T-helper 1 cell (primary cell): ENCODE measurements at regions not wholly inside any gene's neighbourhood (a gene's known extent, or its start where the extent isn't known, plus 50 kb on each side); places are given as distances from the start of the nearest gene placed in this dataset.

ENCODE experiments used
- DNase-seq, 5 donors: peaks; one replicate each; pipeline ENCODE4 v3.0.0-alpha.2; 2012 to 2020

DNA sequence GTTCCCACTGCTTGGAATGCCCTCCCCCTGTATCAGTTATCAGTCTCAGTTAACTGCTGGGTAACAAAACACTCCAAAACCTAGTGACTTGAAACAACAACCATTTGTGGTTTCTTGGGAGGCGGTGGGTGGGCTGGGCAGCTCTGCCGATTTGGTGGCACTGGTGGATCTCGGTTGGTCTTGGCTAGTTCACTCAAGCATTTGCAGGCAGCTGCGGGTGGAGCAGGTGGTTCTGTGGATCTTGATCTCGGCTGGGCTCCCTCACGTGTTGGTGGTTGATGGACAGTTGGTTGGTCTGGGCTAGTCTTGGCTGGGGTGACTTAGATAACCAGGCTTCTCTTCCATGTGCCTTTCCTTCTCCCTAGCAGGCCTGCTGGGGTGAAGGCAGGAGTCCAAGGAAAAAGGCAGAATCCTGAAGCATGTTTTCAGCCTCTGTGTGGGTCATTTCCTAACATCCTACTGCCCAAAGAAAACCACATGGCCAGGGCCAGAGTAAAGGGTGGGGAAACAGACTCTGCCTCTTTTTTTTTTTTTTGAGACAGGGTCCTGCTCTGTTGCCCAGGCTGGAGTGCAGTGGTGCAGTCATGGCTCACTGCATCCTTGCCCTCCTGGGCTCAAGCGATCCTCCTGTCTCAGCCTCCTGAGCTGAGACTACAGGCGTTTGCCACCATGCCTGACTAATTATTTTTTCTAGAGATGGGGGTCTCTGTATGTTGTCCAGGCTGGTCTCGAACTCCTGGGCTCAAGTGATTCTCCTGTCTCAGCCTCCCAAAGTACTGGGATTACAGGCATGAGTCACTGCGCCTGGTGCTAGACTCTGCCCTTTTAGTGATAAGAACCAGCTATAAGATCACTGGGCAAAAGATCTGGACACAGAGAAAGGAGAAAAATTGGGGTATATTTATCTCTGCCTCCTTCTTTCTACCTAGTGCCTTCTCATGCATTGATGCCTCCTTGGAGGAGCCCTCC is 183.7 kb downstream of the RGS3 start:
- DNase-seq: no peak

DNA sequence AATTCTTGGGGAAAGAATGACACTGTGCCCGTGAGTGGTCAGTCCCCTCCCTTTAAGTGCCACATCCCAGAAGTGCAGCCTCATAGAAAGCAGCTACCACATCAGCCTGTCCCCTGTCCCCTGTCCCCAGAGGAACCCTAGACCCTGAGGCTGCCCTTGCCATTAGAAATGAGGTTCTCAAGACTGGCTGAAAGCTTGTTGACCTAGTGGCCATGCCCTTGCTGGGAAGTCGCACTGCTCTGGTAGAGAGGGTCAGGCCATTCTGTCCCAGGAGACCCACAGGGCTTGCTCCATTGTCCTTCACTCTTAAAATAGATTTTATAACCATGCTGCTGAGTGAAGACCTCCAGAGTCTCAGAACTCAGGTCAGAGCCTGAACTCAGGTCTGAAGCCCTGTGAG is 184.5 kb downstream of the RGS3 start:
- DNase-seq: no peak

DNA sequence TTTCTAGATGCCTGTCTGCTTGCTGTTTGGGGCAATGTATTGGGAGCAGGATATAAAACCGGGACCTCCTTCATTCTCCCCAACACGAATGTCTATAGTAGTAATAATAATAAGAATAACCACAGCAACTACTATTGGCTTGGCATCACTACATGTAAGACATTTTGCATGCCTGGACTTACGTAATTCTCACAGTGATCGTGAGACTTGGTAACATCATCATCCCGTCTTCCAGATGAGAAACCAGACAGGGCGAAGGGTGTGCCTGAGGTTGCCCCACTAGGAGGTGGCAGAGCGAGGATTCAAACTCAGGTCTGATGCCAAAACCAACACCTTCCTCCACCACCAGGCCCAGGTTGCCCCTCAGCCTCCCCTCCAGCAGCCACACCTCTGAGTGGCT is 185.1 kb downstream of the RGS3 start:
- no peak for DNase-seq

DNA sequence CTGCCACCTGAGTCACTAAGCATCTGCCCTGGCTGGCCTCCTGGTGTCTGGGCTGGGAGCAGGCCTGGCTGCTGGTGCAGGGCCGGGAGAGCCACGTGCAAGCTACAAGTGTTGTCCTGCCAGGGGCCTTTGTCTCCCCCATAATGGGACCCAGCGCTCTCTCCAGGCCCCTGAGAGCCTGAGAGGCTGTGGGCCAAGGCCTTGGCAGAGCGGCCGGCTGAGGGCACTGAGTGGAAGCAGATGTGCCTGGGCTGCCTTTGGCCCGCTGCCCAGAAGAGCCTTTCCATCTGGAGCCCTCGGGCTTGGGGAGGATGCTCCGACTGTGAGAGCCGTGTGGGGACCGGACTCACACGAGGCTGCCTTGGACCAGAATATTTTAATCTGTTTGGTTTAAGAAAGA is 185.5 kb downstream of the RGS3 start:
- no peak for DNase-seq

- DNase-seq: no peak
Measured at GRCh38 chr9:113649855-113650206, 186.3 kb downstream of the RGS3 start.

GRCh38 chr9:113650207-113651131 is 186.9 kb downstream of the RGS3 start:
- DNase-seq: no peak

- no peak for DNase-seq
Measured at GRCh38 chr9:113651896-113652295, 188.4 kb downstream of the RGS3 start.

GRCh38 chr9:113652355-113653152 is 189.0 kb downstream of the RGS3 start:
- no peak for DNase-seq

DNA sequence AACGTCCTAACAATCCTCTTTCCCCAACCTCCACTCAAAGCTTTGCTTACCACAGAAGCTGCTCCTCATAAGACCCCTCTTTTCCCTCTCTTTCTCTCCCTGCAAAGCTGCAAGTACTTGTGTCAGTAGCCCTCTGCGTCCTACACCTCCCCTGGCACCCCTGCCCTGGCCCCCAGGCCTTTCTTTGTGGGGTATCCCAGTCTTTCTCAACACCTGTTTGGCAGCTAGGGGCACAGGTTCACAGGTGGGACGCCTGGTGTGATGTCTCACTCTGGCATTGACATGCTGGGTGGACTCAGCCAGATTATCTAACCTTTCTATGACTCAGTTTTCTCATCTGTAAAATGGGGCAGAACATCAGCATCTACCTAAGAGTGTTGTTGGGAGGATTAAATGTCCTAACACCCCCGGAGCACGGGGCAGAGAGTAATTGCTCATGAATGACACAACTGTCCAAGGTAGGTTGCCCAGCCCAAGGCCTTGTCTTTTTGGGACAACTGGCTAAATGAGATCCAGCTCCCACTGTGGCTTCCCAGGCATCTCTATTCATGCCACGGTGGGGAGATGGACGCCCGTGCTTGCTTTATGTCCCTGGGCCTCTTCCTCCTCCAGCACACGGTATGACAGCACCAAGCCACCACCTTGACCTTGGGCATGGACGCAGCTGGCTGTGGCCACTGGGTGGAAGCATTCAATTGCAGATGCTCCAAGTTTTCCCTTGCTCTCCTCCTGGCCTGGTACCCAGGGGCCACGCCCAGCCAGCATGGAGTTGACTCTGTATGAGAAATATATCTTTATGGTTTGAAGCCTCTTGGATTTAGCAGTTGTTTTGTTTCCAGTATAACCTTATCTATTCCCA is 190.4 kb downstream of the RGS3 start:
- no peak for DNase-seq

- no peak for DNase-seq
Measured at GRCh38 chr9:113654605-113655428, 191.3 kb downstream of the RGS3 start.

GRCh38 chr9:113656771-113657670 is 193.5 kb downstream of the RGS3 start:
- DNase-seq: no peak

DNA sequence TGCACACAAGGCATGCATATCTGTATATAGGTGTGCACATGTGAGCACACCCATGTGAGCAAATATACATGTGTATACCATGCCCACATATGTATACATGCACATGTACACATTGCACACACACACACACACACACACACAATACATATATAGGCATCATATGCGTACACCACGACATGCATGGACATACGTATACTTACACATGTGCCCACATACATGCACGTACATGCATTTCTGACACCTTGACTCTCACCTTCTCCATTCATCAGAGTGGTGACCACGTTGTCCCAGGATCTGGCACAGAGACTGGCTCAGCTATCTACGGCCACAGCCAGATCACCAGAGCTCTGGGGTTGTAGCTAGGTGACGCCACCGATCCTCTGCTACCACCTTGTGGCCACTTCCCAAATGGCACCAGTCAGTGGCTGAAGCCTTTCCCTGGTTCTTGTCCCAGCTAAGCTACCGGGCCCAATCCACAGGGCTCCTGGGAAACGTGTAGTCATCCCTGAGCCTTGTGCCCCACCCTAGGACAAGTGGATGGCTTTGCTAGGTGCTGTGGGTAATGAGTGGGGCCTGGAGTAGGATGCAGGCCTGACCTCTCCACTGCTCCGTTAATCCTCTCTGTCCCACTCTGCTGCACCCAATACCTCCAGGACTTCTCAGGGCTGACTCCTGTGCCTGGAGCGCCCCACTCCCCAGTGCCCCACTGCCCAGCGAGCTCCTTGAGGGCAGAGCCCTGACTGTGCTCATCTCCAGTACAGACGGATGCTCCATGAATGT is 194.4 kb downstream of the RGS3 start:
- peak; percentile 46 to 76 (median 65) for DNase-seq

GRCh38 chr9:113658545-113658895 is 195.0 kb downstream of the RGS3 start:
- no peak for DNase-seq

DNA sequence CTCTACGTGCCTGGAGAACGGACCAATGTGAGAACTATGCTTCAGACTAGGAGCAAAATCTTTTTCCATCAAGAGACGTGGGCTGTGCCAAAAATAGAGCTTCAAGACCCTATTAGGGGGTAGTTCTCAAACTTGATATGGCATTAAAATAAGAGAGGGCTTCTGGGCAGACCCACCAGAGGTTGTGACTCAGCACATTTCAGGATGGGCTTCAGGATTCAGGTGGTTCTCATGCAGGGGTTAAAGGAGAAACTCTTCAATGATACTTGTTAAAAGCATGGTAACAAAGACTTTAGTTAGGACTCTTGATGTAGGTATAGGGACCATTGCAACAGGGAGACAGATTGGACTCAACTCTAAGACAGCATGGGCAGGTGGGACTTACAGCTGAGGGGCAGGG is 195.5 kb downstream of the RGS3 start:
- DNase-seq: no peak

GRCh38 chr9:113659740-113660139 is 196.2 kb downstream of the RGS3 start:
- DNase-seq: no peak

DNA sequence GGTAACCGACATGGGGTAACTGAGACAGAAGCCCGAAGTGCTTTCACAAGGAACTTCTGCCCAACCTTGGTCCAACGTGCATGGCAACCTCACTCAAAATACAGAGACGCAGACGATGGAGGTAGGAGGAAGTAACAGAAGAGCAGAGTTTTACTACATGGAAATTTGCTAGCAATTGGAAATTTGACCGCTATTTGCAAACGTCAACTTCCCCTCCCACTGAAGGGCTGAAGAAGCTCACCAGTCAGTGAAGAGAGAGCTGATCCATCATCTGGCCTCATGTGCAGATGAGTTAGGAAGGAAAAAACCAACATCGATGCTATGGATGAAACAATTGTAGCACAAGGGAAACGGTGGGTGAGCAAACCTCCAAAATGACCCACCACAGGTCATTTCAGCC is 196.7 kb downstream of the RGS3 start:
- DNase-seq: no peak

DNA sequence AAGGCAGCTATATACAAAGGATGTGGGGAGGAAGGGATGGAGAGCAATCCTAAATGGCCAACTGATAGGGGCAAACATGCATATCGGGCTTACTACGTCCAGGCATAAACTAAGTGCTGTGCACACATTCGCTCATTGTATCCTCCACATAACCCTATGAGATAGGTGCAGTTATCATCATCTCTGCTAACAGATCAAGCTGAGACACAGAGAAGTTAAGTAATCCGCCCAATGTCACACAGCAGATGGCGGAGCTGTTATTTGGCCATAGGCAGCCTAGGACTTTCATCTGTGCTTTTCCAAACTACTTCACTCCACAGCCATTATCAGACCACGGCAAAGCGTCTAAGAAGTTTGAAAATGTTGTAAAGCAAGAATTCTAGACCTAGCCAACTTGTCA is 197.5 kb downstream of the RGS3 start:
- no peak for DNase-seq

DNA sequence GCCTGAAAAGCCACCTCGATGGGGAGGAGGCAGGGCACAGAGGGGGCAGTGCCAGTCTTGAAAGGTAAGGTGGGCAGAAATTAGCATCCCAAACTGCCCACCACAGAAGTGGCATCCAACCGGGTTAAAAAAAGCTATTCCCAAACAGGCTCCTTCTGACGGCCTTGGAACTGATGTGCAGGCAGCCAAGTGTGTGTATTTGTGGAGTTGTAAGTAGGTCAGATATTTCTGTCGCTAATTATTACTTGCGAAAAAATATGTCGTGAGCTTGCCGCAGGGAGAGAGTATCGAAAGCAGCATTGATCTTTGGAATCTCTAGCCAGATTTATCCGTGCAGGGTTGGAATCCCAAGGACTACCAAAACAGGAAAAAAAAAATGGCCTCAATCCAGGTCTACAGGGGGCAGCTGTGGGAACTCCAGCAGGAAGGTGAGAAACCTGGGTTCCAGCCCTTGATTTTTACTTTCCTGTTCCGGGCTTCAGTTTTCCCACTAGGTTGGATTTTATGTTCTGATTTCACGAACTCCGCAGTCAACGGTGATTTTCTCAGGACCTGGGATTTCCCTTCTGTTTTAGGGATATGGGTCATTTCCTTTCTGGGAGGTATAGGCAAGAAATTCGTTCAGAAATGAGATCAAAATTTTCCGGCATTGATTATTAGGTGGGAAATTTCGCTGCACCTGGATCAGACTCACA is 200.8 kb downstream of the RGS3 start:
- DNase-seq: no peak
